ENCODE measurements at regions not wholly inside any gene's neighbourhood (a gene's known extent, or its start where the extent isn't known, plus 50 kb on each side); places are given as distances from the start of the nearest gene placed in this dataset.

GRCh38 chr9:96065482-96066251 lies 190.2 kb downstream of the ERCC6L2 start:
- no peak for TF ChIP-seq RAD21 (conservative IDR thresholded peaks at IDR 0.05)
- no peak for TF ChIP-seq CTCF (IDR thresholded peaks at IDR 0.05; ENCODE audit: poor library complexity, severe bottlenecking)
- TF ChIP-seq EP300 (conservative IDR thresholded peaks at IDR 0.05; ENCODE audit: poor library complexity, severe bottlenecking): no peak
- TF ChIP-seq REST (IDR thresholded peaks at IDR 0.05; ENCODE audit: borderline replicate concordance): no peak
- no peak for TF ChIP-seq EZH2 (IDR thresholded peaks at IDR 0.05; ENCODE audit: borderline replicate concordance, insufficient read depth, low read length, poor library complexity, severe bottlenecking)
- no peak for TF ChIP-seq POLR2AphosphoS5 (IDR thresholded peaks at IDR 0.05)

Measured in neural cell (in vitro differentiated cells).